ENCODE measurements at regions not wholly inside any gene's neighbourhood (a gene's known extent, or its start where the extent isn't known, plus 50 kb on each side); places are given as distances from the start of the nearest gene placed in this dataset.

DNA sequence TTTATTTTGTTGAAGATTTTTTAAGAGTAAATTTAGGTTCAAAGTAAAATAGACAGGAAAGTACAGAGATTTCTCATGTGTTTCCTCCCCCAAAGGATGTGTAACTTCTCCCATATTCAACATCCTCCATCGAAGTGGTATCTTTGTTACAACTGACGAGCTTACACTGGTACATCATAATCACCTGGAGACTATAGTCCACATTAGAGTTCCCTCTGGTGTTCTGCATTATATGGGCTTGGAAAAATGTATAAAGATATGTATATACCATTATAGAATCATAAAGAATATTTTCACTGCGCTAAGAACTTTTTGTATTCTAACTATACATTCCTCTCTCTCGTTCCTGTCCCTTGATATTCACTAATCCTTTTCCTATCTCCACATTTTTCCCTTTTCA lies 203.7 kb downstream of the AMY1C start:
- no peak overlapping the region for H3K4me2 ChIP-seq (ENCODE audit: low read length)
- no peaks in the 10 kb centered on the region for H3K9me3 ChIP-seq (ENCODE audit: low read length)
- no peaks in the 10 kb centered on the region for H3K9me2 ChIP-seq (ENCODE audit: insufficient read depth, low read length)
- H3K36me3 ChIP-seq (ENCODE audit: insufficient read depth, low read length): no peaks in the 10 kb centered on the region
- ChIA-PET CTCF (ENCODE audit: unreplicated experiment) (no interaction called here), POLR2A (interaction anchor here (0.6 to 1.0 kb wide), 2 partner anchors 10 to 11 kb away, joined by 3 to 6 read pairs; no protein-coding TSS in a partner anchor)
- TF ChIP-seq, protein P1, sequence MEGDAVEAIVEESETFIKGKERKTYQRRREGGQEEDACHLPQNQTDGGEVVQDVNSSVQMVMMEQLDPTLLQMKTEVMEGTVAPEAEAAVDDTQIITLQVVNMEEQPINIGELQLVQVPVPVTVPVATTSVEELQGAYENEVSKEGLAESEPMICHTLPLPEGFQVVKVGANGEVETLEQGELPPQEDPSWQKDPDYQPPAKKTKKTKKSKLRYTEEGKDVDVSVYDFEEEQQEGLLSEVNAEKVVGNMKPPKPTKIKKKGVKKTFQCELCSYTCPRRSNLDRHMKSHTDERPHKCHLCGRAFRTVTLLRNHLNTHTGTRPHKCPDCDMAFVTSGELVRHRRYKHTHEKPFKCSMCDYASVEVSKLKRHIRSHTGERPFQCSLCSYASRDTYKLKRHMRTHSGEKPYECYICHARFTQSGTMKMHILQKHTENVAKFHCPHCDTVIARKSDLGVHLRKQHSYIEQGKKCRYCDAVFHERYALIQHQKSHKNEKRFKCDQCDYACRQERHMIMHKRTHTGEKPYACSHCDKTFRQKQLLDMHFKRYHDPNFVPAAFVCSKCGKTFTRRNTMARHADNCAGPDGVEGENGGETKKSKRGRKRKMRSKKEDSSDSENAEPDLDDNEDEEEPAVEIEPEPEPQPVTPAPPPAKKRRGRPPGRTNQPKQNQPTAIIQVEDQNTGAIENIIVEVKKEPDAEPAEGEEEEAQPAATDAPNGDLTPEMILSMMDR (conservative IDR thresholded peaks at IDR 0.05; ENCODE audit: low read length): no peak
- no peak for TF ChIP-seq EZH2phosphoT487 (IDR thresholded peaks at IDR 0.05; ENCODE audit: borderline replicate concordance, low read depth, low read length)
- no peak for DNase-seq (ENCODE audit: low spot score)
- no peak overlapping the region for H2AFZ ChIP-seq (ENCODE audit: low read length)
- no peaks in the 10 kb centered on the region for H3K79me2 ChIP-seq (ENCODE audit: insufficient read depth, low read depth, low read length)
- no peaks in the 10 kb centered on the region for H3K4me1 ChIP-seq (ENCODE audit: insufficient read depth, low read length, poor library complexity, severe bottlenecking)
- no TSS peak for BruUV-seq (replicated peaks)
- intact Hi-C loops (cut with micrococcal nuclease; ENCODE audit: unreplicated experiment): no loop called here
- H3K4me3 ChIP-seq (ENCODE audit: low read depth, low read length, poor library complexity, severe bottlenecking): no peak overlapping the region
- no peaks in the 10 kb centered on the region for H4K20me1 ChIP-seq (ENCODE audit: insufficient read depth, low read length)
- no peak overlapping the region for H3K27ac ChIP-seq (ENCODE audit: low read depth, low read length, poor library complexity, severe bottlenecking)

DNA sequence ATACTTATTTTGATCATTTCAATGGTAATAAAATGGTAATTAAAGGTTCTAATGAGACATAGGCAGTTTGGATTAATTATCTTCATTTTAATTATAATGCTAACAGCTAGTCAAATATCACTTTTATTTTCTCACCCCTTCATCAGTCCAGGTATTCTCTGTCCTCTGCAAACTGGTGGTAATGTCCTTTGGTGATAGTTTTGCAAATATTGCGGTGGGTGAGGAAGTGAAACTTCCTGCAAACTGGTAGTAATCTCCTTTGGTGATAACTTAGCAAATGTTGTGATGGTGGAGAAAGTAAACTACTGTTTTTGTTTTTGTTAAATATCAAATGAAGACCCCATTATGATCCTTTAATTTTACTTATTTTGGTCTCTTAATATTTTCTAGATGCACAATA lies 209.0 kb downstream of the AMY1C start:
- Histone ChIP-seq H3K4me1 (ENCODE audit: insufficient read depth, low read length, poor library complexity, severe bottlenecking) (no peaks in the 10 kb centered on the region), H3K9me3 (ENCODE audit: low read length) (0 out of 2 replicates have a peak, but pooled peaks cover 7% of the 10 kb centered on the region), H3K4me3 (ENCODE audit: low read depth, low read length, poor library complexity, severe bottlenecking) (no peak overlapping the region), H3K9me2 (ENCODE audit: insufficient read depth, low read length) (no peaks in the 10 kb centered on the region; the same call in 1 of the 2 replicates), H3K79me2 (ENCODE audit: insufficient read depth, low read depth, low read length) (no peaks in the 10 kb centered on the region), H3K36me3 (ENCODE audit: insufficient read depth, low read length) (no peaks in the 10 kb centered on the region), H2AFZ (ENCODE audit: low read length) (no peak overlapping the region), H4K20me1 (ENCODE audit: insufficient read depth, low read length) (no peaks in the 10 kb centered on the region), H3K4me2 (ENCODE audit: low read length) (no peak overlapping the region), H3K27ac (ENCODE audit: low read depth, low read length, poor library complexity, severe bottlenecking) (no peak overlapping the region)
- intact Hi-C loops (cut with micrococcal nuclease; ENCODE audit: unreplicated experiment): no loop called here
- DNase-seq (ENCODE audit: low spot score): no peak
- BruUV-seq (replicated peaks): no TSS peak
- POLR2A ChIA-PET: no interaction called here
- CTCF ChIA-PET (ENCODE audit: unreplicated experiment): no interaction called here
- TF ChIP-seq EZH2phosphoT487 (IDR thresholded peaks at IDR 0.05; ENCODE audit: borderline replicate concordance, low read depth, low read length): no peak
- TF ChIP-seq, protein P1 (conservative IDR thresholded peaks at IDR 0.05; ENCODE audit: low read length): no peak

DNA sequence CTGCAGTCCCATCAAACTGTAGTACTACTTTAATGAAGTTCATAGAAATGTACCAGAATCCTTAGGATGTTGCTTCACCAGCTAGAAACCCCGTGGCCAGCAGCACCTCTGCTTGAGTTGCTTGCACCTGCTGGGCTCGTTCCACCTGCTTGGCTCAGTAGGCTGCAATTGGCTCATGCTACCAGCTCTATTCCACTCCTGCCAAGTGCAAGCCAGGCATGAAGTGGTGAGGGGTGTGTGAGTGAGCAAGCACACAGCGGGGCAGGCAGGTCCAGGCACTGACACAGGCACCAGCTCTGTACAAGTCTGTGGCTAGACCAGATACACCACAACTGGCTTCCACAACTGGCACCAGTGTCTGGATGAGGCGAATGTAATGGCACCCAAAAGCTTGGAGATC lies 209.9 kb downstream of the AMY1C start:
- Histone ChIP-seq H3K4me1 (ENCODE audit: insufficient read depth, low read length, poor library complexity, severe bottlenecking) (no peaks in the 10 kb centered on the region), H3K36me3 (ENCODE audit: insufficient read depth, low read length) (no peaks in the 10 kb centered on the region), H3K79me2 (ENCODE audit: insufficient read depth, low read depth, low read length) (no peaks in the 10 kb centered on the region), H2AFZ (ENCODE audit: low read length) (no peak overlapping the region), H3K9me2 (ENCODE audit: insufficient read depth, low read length) (no peaks in the 10 kb centered on the region; the same call in 1 of the 2 replicates), H3K4me2 (ENCODE audit: low read length) (no peak overlapping the region), H4K20me1 (ENCODE audit: insufficient read depth, low read length) (no peaks in the 10 kb centered on the region), H3K9me3 (ENCODE audit: low read length) (0 out of 2 replicates have a peak, but pooled peaks cover 7% of the 10 kb centered on the region), H3K27ac (ENCODE audit: low read depth, low read length, poor library complexity, severe bottlenecking) (no peak overlapping the region), H3K4me3 (ENCODE audit: low read depth, low read length, poor library complexity, severe bottlenecking) (no peak overlapping the region)
- ChIA-PET POLR2A (interaction anchor here (0.6 kb wide), 1 partner anchor 37 kb away, joined by 3 read pairs; no protein-coding TSS in a partner anchor), CTCF (ENCODE audit: unreplicated experiment) (no interaction called here)
- no peak for DNase-seq (ENCODE audit: low spot score)
- BruUV-seq (replicated peaks): no TSS peak
- intact Hi-C loops (cut with micrococcal nuclease; ENCODE audit: unreplicated experiment): no loop called here
- no peak for TF ChIP-seq EZH2phosphoT487 (IDR thresholded peaks at IDR 0.05; ENCODE audit: borderline replicate concordance, low read depth, low read length)
- TF ChIP-seq, protein P1 (conservative IDR thresholded peaks at IDR 0.05; ENCODE audit: low read length): no peak

Data from OCI-LY7 (cell line).